Uterus (tissue), 3 donors: ENCODE measurements at regions not wholly inside any gene's neighbourhood (a gene's known extent, or its start where the extent isn't known, plus 50 kb on each side); places are given as distances from the start of the nearest gene placed in this dataset.

Experiments used
- DNase-seq, 2 donors: peaks; one replicate each; pipeline ENCODE4 v3.0.0-alpha.2; 2019 to 2020
- H3K27ac ChIP-seq, 2 donors: fragments of 200-600 bp; sonication (generic); 1 replicate in 1 of 2; 2 replicates in 1 of 2; pipeline ENCODE4 v1.5.1; 2016 to 2018
- H3K27me3 ChIP-seq, 2 donors: fragments of 200-600 bp; sonication (generic); one replicate each; pipeline ENCODE4 v1.5.1; 2018 to 2019; ENCODE audit warnings: control low read depth in 1 of 2
- H3K36me3 ChIP-seq, 2 donors: fragments of 200-600 bp; sonication (generic); one replicate each; pipeline ENCODE4 v1.5.1; 2019; ENCODE audit warnings: control low read depth in 1 of 2
- H3K4me1 ChIP-seq, 2 donors: fragments of 200-600 bp; sonication (generic); one replicate each; pipeline ENCODE4 v1.5.1; 2018 to 2019; ENCODE audit warnings: control low read depth in 1 of 2
- H3K4me3 ChIP-seq, 2 donors: fragments of 200-600 bp; sonication (generic); 1 replicate in 1 of 2; 2 replicates in 1 of 2; pipeline ENCODE4 v1.5.1; 2018 to 2019; ENCODE audit warnings: mild to moderate bottlenecking in 1 of 2
- H3K9me3 ChIP-seq, 2 donors: fragments of 200-600 bp; sonication (generic); one replicate each; pipeline ENCODE4 v1.5.1; 2019; ENCODE audit warnings: control low read depth in 1 of 2
- CTCF ChIP-seq, 4 experiments: fragments of 200-600 bp in 2 of 4; fragments of 450-650 bp in 2 of 4; sonication (generic) in 2 of 4; IDR thresholded peaks; one replicate each; pipeline ENCODE4 v1.5.1; 2016 to 2019; ENCODE audit warnings: antibody characterized with exemption in 4 of 4, mild to moderate bottlenecking in 2 of 4, moderate library complexity in 1 of 4
- POLR2A ChIP-seq, 2 donors: fragments of 450-650 bp; IDR thresholded peaks; one replicate each; pipeline ENCODE4 v1.6.1; 2016; ENCODE audit warnings: antibody characterized with exemption in 2 of 2, mild to moderate bottlenecking in 1 of 2, moderate library complexity in 1 of 2
- intact Hi-C: fragments of 100-400 bp; cut with DNase I; formaldehyde crosslinking; loops from one replicate; pipeline ENCODE4 v1.15.1; 2023; ENCODE audit warnings: low total_unique reads
- donor health status: DM: yes; HTN: yes; CAD: no.

GRCh38 chr7:19312416-19312815 lies 167.2 kb upstream of the FERD3L start:
- H3K4me1 ChIP-seq: no peaks in the 10 kb centered on the region
- H3K4me3 ChIP-seq: no peak overlapping the region
- no peak for TF ChIP-seq CTCF (IDR thresholded peaks at IDR 0.05)
- no peak for DNase-seq
- H3K9me3 ChIP-seq: no peaks in the 10 kb centered on the region
- intact Hi-C loops: no loop called here
- no peaks in the 10 kb centered on the region for H3K27me3 ChIP-seq
- no peaks in the 10 kb centered on the region for H3K36me3 ChIP-seq
- no peak overlapping the region for H3K27ac ChIP-seq

- H3K9me3 ChIP-seq: no peaks in the 10 kb centered on the region
- no peaks in the 10 kb centered on the region for H3K36me3 ChIP-seq
- TF ChIP-seq CTCF (IDR thresholded peaks at IDR 0.05): no peak
- TF ChIP-seq POLR2A (IDR thresholded peaks at IDR 0.05): no peak
- intact Hi-C loops: no loop called here
- no peak overlapping the region for H3K27ac ChIP-seq
- no peak for DNase-seq
- no peaks in the 10 kb centered on the region for H3K27me3 ChIP-seq
- H3K4me3 ChIP-seq: no peak overlapping the region
- no peaks in the 10 kb centered on the region for H3K4me1 ChIP-seq
These were observed 162.3 kb upstream of the FERD3L start for GRCh38 chr7:19307554-19307953.

GRCh38 chr7:19305698-19306097 lies 160.5 kb upstream of the FERD3L start:
- Histone ChIP-seq H3K4me1 (no peaks in the 10 kb centered on the region), H3K36me3 (no peaks in the 10 kb centered on the region), H3K4me3 (no peak overlapping the region), H3K27ac (no peak overlapping the region), H3K27me3 (no peaks in the 10 kb centered on the region), H3K9me3 (no peaks in the 10 kb centered on the region)
- intact Hi-C loops: no loop called here
- DNase-seq: no peak
- no peak for TF ChIP-seq POLR2A (IDR thresholded peaks at IDR 0.05)
- TF ChIP-seq CTCF (IDR thresholded peaks at IDR 0.05): no peak

- no peak overlapping the region for H3K4me3 ChIP-seq
- no peaks in the 10 kb centered on the region for H3K9me3 ChIP-seq
- no peaks in the 10 kb centered on the region for H3K4me1 ChIP-seq
- no peak for DNase-seq
- no peaks in the 10 kb centered on the region for H3K36me3 ChIP-seq
- H3K27me3 ChIP-seq: no peaks in the 10 kb centered on the region
- intact Hi-C loops: no loop called here
- TF ChIP-seq CTCF (IDR thresholded peaks at IDR 0.05) (no peak), POLR2A (IDR thresholded peaks at IDR 0.05) (no peak)
- no peak overlapping the region for H3K27ac ChIP-seq
These were observed 158.9 kb upstream of the FERD3L start for GRCh38 chr7:19304086-19304485.

GRCh38 chr7:19302731-19303130 lies 157.5 kb upstream of the FERD3L start:
- no peaks in the 10 kb centered on the region for H3K36me3 ChIP-seq
- intact Hi-C loops: no loop called here
- H3K4me1 ChIP-seq: no peaks in the 10 kb centered on the region
- no peak for TF ChIP-seq POLR2A (IDR thresholded peaks at IDR 0.05)
- TF ChIP-seq CTCF (IDR thresholded peaks at IDR 0.05): no peak
- no peaks in the 10 kb centered on the region for H3K27me3 ChIP-seq
- H3K4me3 ChIP-seq: no peak overlapping the region
- H3K27ac ChIP-seq: no peak overlapping the region
- DNase-seq: no peak
- no peaks in the 10 kb centered on the region for H3K9me3 ChIP-seq
